Naive thymus-derived CD8-positive, alpha-beta T cell (primary cell): ENCODE measurements at regions not wholly inside any gene's neighbourhood (a gene's known extent, or its start where the extent isn't known, plus 50 kb on each side); places are given as distances from the start of the nearest gene placed in this dataset.
"Not testable (repeated sequence)": the region's sequence is repeated elsewhere in the genome, so short reads cannot be mapped to it uniquely, and the experiment has no call there.

Source experiments
- ATAC-seq, 2 donors: fragments of 150-1000 bp; cut with Tn5 transposase in 1 of 2; sonication (Bioruptor Pico), chemical (Tn5 transposase) in 1 of 2; 1 replicate in 1 of 2; 2 replicates in 1 of 2; pipeline ENCODE4 v1.10.0; 2021; ENCODE audit warnings: mild to moderate bottlenecking in 2 of 2, moderate library complexity in 2 of 2
- POLR2A ChIA-PET: fragments of 350-600 bp; sonication (Branson Sonifier 250); formaldehyde crosslinking; loops from one replicate; lab custom pipeline; 2021; ENCODE audit warnings: antibody characterized with exemption; lab: Charles Lee
- DNase-seq, 10 donors: peaks; one replicate each; pipeline versions ENCODE4 v3.0.0 to v3.0.0-alpha.2; 2020 to 2022
- H3K27ac Mint-ChIP-seq, 10 donors: one replicate each; pipeline ENCODE4 v1.8.0; 2020 to 2022; ENCODE audit warnings: mild to moderate bottlenecking in 10 of 10, mixed read lengths in 10 of 10, moderate library complexity in 4 of 10, inconsistent platforms in 1 of 10
- H3K27me3 Mint-ChIP-seq, 5 donors: one replicate each; pipeline ENCODE4 v1.8.0; 2021 to 2022; ENCODE audit warnings: mixed read lengths in 5 of 5
- H3K36me3 Mint-ChIP-seq, 3 donors: one replicate each; pipeline ENCODE4 v1.8.0; 2020 to 2022; ENCODE audit warnings: mixed read lengths in 3 of 3, mild to moderate bottlenecking in 2 of 3, inconsistent platforms in 1 of 3
- H3K4me1 Mint-ChIP-seq, 4 donors: one replicate each; pipeline ENCODE4 v1.8.0; 2021 to 2022; ENCODE audit warnings: mixed read lengths in 4 of 4
- H3K4me3 Mint-ChIP-seq, 10 donors: one replicate each; pipeline ENCODE4 v1.8.0; 2020 to 2022; ENCODE audit warnings: mild to moderate bottlenecking in 10 of 10, mixed read lengths in 10 of 10, moderate library complexity in 6 of 10, inconsistent platforms in 1 of 10
- H3K9me3 Mint-ChIP-seq, 9 donors: one replicate each; pipeline ENCODE4 v1.8.0; 2020 to 2022; ENCODE audit warnings: mixed read lengths in 9 of 9, mild to moderate bottlenecking in 3 of 9, inconsistent platforms in 1 of 9, moderate library complexity in 1 of 9

GRCh38 chr18:8900552-8900951 lies 195.2 kb downstream of the MTCL1 start:
- ATAC-seq (no peak), DNase-seq (no peak)
- H3K27ac Mint-ChIP-seq = no peak overlapping the region
- H3K4me3 Mint-ChIP-seq = no peak overlapping the region
- POLR2A ChIA-PET = no interaction called here
- peaks cover 0 to 21% (median 6%) of the 10 kb centered on the region in 3 donors for H3K36me3 Mint-ChIP-seq
- peaks cover 2 to 37% (median 5%) of the 10 kb centered on the region in 5 donors for H3K27me3 Mint-ChIP-seq
- peaks cover 3 to 30% (median 13%) of the 10 kb centered on the region in 9 donors for H3K9me3 Mint-ChIP-seq
- peaks cover 0 to 2% (median 0%) of the 10 kb centered on the region in 4 donors for H3K4me1 Mint-ChIP-seq

- peak overlapping the region in 1 of 10 donors; percentile 5 for H3K27ac Mint-ChIP-seq
- H3K27me3 Mint-ChIP-seq = peaks cover 2 to 33% (median 5%) of the 10 kb centered on the region in 5 donors
- DNase-seq (no peak), ATAC-seq (no peak)
- peaks cover 0 to 21% (median 5%) of the 10 kb centered on the region in 3 donors for H3K36me3 Mint-ChIP-seq
- H3K4me1 Mint-ChIP-seq = peaks cover 0 to 2% (median 0%) of the 10 kb centered on the region in 4 donors
- POLR2A ChIA-PET = no interaction called here
- no peak overlapping the region for H3K4me3 Mint-ChIP-seq
- peaks cover 3 to 31% (median 13%) of the 10 kb centered on the region in 9 donors for H3K9me3 Mint-ChIP-seq
These were observed 195.7 kb downstream of the MTCL1 start for GRCh38 chr18:8901019-8901418.

GRCh38 chr18:8904316-8904715 lies 198.2 kb upstream of the NDUFV2 start:
- Mint-ChIP-seq H3K4me1 (peaks cover 0 to 2% (median 0%) of the 10 kb centered on the region in 4 donors), H3K27me3 (peaks cover 2 to 25% (median 2%) of the 10 kb centered on the region in 5 donors), H3K4me3 (no peak overlapping the region), H3K27ac (no peak overlapping the region), H3K36me3 (peaks cover 0 to 29% (median 2%) of the 10 kb centered on the region in 3 donors), H3K9me3 (peaks cover 8 to 43% (median 16%) of the 10 kb centered on the region in 9 donors)
- POLR2A ChIA-PET = no interaction called here
- ATAC-seq (no peak), DNase-seq (no peak)

GRCh38 chr18:8908792-8909510 lies 193.5 kb upstream of the NDUFV2 start:
- DNase-seq = no peak
- H3K4me1 Mint-ChIP-seq = peaks cover 0 to 29% (median 0%) of the 10 kb centered on the region in 4 donors
- H3K36me3 Mint-ChIP-seq = peaks cover 0 to 33% (median 0%) of the 10 kb centered on the region in 3 donors
- ATAC-seq = no peak
- POLR2A ChIA-PET = no interaction called here
- no peaks in the 10 kb centered on the region for H3K27me3 Mint-ChIP-seq
- peaks cover 3 to 47% (median 13%) of the 10 kb centered on the region in 9 donors for H3K9me3 Mint-ChIP-seq
- no peak overlapping the region for H3K4me3 Mint-ChIP-seq
- no peak overlapping the region for H3K27ac Mint-ChIP-seq

GRCh38 chr18:8910186-8910822 lies 192.2 kb upstream of the NDUFV2 start:
- peaks cover 0 to 30% (median 0%) of the 10 kb centered on the region in 4 donors for H3K4me1 Mint-ChIP-seq
- POLR2A ChIA-PET = no interaction called here
- H3K36me3 Mint-ChIP-seq = peaks cover 0 to 32% (median 2%) of the 10 kb centered on the region in 3 donors
- peaks cover 1 to 55% (median 13%) of the 10 kb centered on the region in 9 donors for H3K9me3 Mint-ChIP-seq
- no peak for ATAC-seq
- no peak overlapping the region for H3K4me3 Mint-ChIP-seq
- no peak for DNase-seq
- no peak overlapping the region for H3K27ac Mint-ChIP-seq
- H3K27me3 Mint-ChIP-seq = peaks cover 0 to 6% (median 2%) of the 10 kb centered on the region in 5 donors

DNA sequence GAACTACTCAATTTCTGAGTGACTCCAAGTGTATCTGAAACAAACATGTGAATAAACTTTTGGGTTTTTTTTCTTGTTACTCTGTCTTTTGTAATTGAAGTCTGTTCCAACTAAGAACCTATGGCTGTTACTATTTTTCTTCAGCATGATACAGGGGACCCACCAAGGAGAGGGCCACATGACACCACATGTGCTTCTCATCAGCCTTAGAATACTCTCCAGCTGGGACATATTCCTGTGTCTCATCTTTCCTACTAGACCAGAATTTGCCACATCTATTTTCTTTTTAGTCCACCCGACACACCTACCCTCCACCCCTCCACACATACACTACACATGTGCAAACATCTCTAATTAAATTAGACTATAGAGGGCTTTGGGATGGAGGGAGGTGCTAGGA lies 191.7 kb upstream of the NDUFV2 start:
- Mint-ChIP-seq H3K4me1 (peaks cover 0 to 30% (median 0%) of the 10 kb centered on the region in 4 donors), H3K4me3 (peak overlapping the region in 1 of 10 donors; percentile 11), H3K9me3 (peaks cover 0 to 56% (median 13%) of the 10 kb centered on the region in 9 donors), H3K36me3 (peaks cover 0 to 31% (median 2%) of the 10 kb centered on the region in 3 donors), H3K27ac (no peak overlapping the region), H3K27me3 (peaks cover 0 to 6% (median 2%) of the 10 kb centered on the region in 5 donors)
- no peak for ATAC-seq
- POLR2A ChIA-PET = no interaction called here
- no peak for DNase-seq

DNA sequence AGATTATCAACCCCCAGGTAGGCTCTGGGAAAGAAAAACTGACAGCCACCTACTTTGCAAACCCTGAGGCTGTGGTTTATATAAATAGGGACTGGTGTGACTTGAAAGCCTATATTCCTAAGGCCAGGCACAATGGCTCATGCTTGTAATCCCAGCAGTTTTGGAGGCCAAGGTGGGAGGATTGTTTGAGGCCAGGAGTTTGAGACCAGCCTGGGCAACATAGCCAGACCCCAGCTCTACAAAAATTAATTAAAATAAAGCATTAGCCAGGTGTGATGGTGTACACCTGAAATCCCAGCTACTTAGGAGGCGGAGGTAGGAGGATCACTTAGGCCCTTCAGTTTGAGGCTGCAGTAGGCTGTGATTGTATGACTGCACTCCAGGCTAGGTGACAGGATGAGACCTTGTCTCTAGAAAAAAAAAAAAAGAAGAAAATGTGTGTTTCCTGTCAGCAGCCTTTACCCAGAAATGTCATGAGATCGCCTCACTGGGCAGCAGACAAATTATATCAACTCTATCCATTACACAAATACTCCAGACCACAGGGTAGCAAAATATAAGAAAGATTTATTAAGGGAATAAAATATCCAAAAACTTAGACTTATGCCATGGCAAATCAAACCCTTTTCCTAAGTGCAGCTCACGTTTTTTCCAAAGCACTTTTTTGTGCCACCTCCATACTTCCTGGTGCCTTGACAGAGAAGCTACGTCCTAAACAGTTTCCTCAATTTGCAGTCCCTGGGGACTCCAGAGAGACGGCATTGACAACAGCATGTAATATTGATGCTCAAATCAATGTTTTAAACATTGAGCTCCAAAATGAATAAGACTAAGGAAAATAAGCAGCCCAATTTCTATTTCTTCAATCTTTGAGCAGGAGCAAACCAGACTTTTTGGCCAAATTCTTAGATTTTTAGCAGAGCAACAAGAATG lies 190.8 kb upstream of the NDUFV2 start:
- POLR2A ChIA-PET = no interaction called here
- H3K4me1 Mint-ChIP-seq = peaks cover 0 to 32% (median 0%) of the 10 kb centered on the region in 4 donors
- no peak for DNase-seq
- H3K9me3 Mint-ChIP-seq = peaks cover 0 to 51% (median 12%) of the 10 kb centered on the region in 9 donors
- ATAC-seq = no peak
- peaks cover 0 to 6% (median 2%) of the 10 kb centered on the region in 5 donors for H3K27me3 Mint-ChIP-seq
- H3K36me3 Mint-ChIP-seq = peaks cover 0 to 31% (median 2%) of the 10 kb centered on the region in 3 donors
- H3K27ac Mint-ChIP-seq = peak overlapping the region in 2 of 10 donors; percentile 80 to 81
- H3K4me3 Mint-ChIP-seq = peak overlapping the region in 1 of 10 donors; percentile 24

DNA sequence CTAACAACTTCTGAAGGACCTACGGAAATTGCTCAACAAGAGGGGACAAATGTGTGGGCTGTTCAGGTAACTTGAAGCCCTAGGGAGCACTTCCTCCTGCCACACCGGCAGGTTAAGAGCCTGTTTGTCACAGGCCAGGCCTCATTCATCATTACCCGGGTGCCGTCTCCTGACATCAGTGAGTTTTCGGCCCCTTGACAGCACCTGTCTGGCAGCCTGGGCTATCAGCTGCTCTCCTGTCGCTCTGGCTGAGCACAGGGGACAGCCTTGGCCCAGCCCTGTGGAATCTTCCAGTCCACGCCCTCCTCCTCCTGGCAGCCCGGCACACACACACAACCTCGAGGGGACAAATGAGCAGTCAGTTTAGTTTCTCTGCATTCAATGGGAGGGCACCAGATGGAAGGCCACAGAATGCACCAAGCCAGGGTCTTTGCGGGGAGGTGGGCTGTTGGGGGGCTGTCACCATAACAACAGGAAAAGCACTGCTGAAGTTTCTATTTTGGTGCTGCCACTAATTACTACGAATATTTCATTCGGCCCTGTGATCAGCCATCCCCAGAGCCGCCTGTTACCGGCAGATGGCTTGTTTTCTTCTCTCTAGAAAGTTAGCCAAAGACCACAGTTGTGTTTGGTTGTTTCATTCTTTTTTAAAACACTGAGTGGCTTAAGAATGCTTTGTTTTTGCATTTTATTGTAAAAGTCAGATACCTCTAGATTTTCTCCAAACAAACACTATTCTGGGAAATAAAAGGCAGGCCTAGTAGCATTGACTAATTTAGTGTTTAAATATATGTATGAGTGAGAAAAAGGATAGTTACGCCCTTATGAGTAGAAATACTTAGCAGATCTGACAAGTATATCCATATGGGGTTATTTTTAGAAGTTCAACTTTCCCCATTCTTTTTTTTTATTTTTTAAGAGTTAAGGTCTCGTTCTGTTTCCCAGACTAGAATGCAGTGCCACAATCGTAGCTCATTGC lies 189.9 kb upstream of the NDUFV2 start:
- Mint-ChIP-seq H3K27ac (peak overlapping the region in 2 of 10 donors; percentile 80 to 81), H3K4me1 (peaks cover 0 to 33% (median 0%) of the 10 kb centered on the region in 4 donors), H3K27me3 (peaks cover 0 to 6% (median 2%) of the 10 kb centered on the region in 5 donors), H3K4me3 (peak overlapping the region in 2 of 10 donors; percentile 4 to 52), H3K36me3 (peaks cover 0 to 31% (median 2%) of the 10 kb centered on the region in 3 donors), H3K9me3 (peaks cover 0 to 51% (median 12%) of the 10 kb centered on the region in 9 donors)
- DNase-seq (no peak), ATAC-seq (no peak)
- POLR2A ChIA-PET = no interaction called here

DNA sequence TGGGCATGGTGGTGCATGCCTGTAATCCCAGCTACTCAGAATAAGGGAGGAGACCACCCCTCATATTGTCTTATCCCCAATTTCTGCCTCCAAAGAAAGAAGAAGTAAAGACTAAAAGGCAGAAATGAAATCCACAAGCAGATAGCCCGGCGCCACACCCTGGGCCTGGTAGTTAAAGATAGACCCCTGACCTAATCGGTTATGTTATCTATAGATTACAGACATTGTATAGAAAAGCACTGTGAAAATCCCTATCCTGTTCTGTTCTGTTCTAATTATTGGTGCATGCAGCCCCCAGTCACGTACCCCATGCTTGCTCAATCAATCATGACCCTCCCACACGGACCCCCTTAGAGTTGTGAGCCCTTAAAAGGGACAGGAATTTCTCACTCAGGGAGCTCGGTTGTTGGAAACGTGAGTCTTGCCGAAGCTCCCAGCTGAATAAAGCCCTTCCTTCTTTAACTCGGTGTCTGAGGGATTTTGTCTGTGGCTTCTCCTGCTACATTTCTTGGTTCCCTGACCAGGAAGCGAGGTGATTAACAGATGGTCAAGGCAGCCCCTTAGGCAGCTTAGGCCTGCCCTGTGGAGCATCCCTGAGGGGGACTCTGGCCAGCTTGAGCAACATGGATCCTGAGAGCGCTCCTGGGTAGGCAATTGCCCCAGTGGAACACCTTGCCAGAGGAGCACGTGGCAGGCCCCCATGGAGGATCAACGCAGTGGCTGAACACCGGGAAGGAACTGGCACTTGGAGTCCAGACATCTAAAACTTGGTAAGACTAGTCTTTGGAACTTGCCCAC lies 188.7 kb upstream of the NDUFV2 start:
- DNase-seq, POLR2A ChIA-PET, H3K4me3 Mint-ChIP-seq, ATAC-seq, H3K27me3 Mint-ChIP-seq: not testable (repeated sequence)
- H3K4me1 Mint-ChIP-seq = peaks cover 0 to 33% (median 0%) of the 10 kb centered on the region in 4 donors
- H3K36me3 Mint-ChIP-seq = peaks cover 0 to 28% (median 2%) of the 10 kb centered on the region in 3 donors
- peak overlapping the region in 1 of 10 donors; percentile 39 for H3K27ac Mint-ChIP-seq
- H3K9me3 Mint-ChIP-seq = peaks cover 0 to 41% (median 8%) of the 10 kb centered on the region in 9 donors

GRCh38 chr18:8914404-8915264 lies 187.9 kb upstream of the NDUFV2 start:
- POLR2A ChIA-PET, ATAC-seq, H3K4me3 Mint-ChIP-seq, DNase-seq, H3K27me3 Mint-ChIP-seq: not testable (repeated sequence)
- H3K27ac Mint-ChIP-seq = peak overlapping the region in 1 of 10 donors; percentile 39
- H3K4me1 Mint-ChIP-seq = peaks cover 0 to 33% (median 0%) of the 10 kb centered on the region in 4 donors
- peaks cover 0 to 33% (median 8%) of the 10 kb centered on the region in 9 donors for H3K9me3 Mint-ChIP-seq
- peaks cover 0 to 19% (median 2%) of the 10 kb centered on the region in 3 donors for H3K36me3 Mint-ChIP-seq
